ENCODE measurements at regions not wholly inside any gene's neighbourhood (a gene's known extent, or its start where the extent isn't known, plus 50 kb on each side); places are given as distances from the start of the nearest gene placed in this dataset.

DNA sequence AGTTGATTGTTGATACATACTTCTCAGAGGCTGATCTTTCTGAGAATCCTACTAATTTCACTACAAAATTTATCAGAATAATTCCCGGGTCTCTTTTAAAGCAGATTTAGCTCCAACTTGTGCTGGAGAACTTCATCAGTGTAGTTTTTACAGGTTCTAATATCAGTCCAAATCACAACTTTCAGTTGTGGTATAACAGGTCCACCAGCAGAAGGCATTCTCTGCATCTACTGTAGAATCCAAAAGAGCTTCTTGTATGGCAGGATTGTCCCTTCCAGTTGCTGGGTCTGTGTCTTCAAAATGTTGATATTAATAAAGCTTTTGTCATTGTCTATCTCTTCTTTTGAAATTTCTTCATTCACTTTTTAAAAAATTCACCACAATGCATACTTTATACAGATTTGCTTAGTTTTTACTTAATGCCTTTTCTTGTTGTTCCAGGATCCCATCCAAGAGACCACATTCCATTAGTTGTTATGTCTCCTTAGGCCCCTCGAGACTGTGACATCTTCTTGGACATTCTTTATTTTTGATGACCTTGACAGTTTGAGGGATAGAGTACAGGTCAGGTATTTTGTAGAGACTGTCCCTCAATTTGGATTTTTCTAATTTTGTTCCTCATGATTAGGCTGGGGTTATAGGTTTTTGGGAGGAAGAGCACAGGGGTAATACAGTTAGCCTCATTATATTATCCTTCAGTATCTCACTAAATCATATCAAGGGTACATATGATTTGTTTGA is 490.5 kb upstream of the MEX3C start:
- Histone ChIP-seq H3K79me2 (ENCODE audit: insufficient read depth, low read length) (no peaks in the 10 kb centered on the region), H3K27ac (ENCODE audit: low read depth, low read length) (no peak overlapping the region), H3K4me3 (replicated peaks in 1 of 2; ENCODE audit: low read depth in 1 of 2, low read length in 2 of 2) (no peak overlapping the region), H3K9me2 (ENCODE audit: insufficient read depth) (no peaks in the 10 kb centered on the region), H3K9ac (ENCODE audit: low read length) (no peak overlapping the region), H3K4me1 (ENCODE audit: control insufficient read depth in 1 of 2, insufficient read depth in 2 of 2, low read length in 2 of 2) (no peaks in the 10 kb centered on the region), H4K20me1 (ENCODE audit: insufficient read depth) (no peaks in the 10 kb centered on the region), H3K27me3 (ENCODE audit: insufficient read depth, low read length) (no peaks in the 10 kb centered on the region), H3K4me2 (ENCODE audit: low read length) (no peak overlapping the region), H3K36me3 (ENCODE audit: control insufficient read depth in 1 of 2, insufficient read depth in 2 of 2, low read length in 2 of 2) (no peaks in the 10 kb centered on the region), H3K9me3 (ENCODE audit: control insufficient read depth in 1 of 2, insufficient read depth in 1 of 2, low read depth in 1 of 2, low read length in 2 of 2) (peaks cover 0 to 15% of the 10 kb centered on the region in 2 experiments; a peak in 1 of 4 replicates), H2AFZ (ENCODE audit: low read depth, low read length, poor library complexity, severe bottlenecking) (no peak overlapping the region)
- intact Hi-C loops (cut with micrococcal nuclease), result no loop called here
- ATAC-seq (no peak), DNase-seq (ENCODE audit: low read depth, low spot score) (no peak)
- ChIA-PET POLR2A (no interaction called here), RAD21 (ENCODE audit: low non-redundant PET in 1 of 2, low total read pairs in 2 of 2, uncharacterized antibody in 2 of 2, unreplicated experiment in 2 of 2) (no interaction called here), CTCF (no interaction called here)
- TF ChIP-seq FOSL1 (IDR thresholded peaks at IDR 0.05; ENCODE audit: low read depth), result no peak
- no peak for TF ChIP-seq EZH2 (IDR thresholded peaks at IDR 0.05)
- TF ChIP-seq, protein P1, sequence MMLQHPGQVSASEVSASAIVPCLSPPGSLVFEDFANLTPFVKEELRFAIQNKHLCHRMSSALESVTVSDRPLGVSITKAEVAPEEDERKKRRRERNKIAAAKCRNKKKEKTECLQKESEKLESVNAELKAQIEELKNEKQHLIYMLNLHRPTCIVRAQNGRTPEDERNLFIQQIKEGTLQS (IDR thresholded peaks at IDR 0.05), result no peak
- no peak for TF ChIP-seq CEBPB (IDR thresholded peaks at IDR 0.05; ENCODE audit: low read depth)
- no peak for TF ChIP-seq POLR2AphosphoS5 (IDR thresholded peaks at IDR 0.05; ENCODE audit: low read depth, low read length)
- TF ChIP-seq MAX (IDR thresholded peaks at IDR 0.05), result no peak
- TF ChIP-seq ELF1 (IDR thresholded peaks at IDR 0.05; ENCODE audit: borderline replicate concordance, low read depth), result no peak
- no peak for TF ChIP-seq CBX3 (IDR thresholded peaks at IDR 0.05; ENCODE audit: low read depth)
- TF ChIP-seq POLR2A (IDR thresholded peaks at IDR 0.05; ENCODE audit: borderline replicate concordance, extremely low read depth, insufficient read depth, insufficient read length), result no peak
- no peak for TF ChIP-seq SRF (IDR thresholded peaks at IDR 0.05; ENCODE audit: low read depth)
- TF ChIP-seq JUND (IDR thresholded peaks at IDR 0.05), result no peak
- no peak for TF ChIP-seq REST (IDR thresholded peaks at IDR 0.05; ENCODE audit: low read depth)
- TF ChIP-seq EZH2phosphoT487 (IDR thresholded peaks at IDR 0.05; ENCODE audit: borderline replicate concordance), result no peak
- no peak for TF ChIP-seq CTCF (IDR thresholded peaks at IDR 0.05 in 2 of 3, conservative IDR thresholded peaks at IDR 0.05 in 1 of 3; ENCODE audit: borderline replicate concordance in 1 of 3, insufficient read depth in 1 of 3, low read depth in 2 of 3, low read length in 2 of 3)
- TF ChIP-seq EGR1 (IDR thresholded peaks at IDR 0.05; ENCODE audit: low read depth), result no peak
- BruUV-seq (replicated peaks), result no TSS peak

All from HCT116 (cell line).